HG03378 (cell line): ENCODE measurements at regions not wholly inside any gene's neighbourhood (a gene's known extent, or its start where the extent isn't known, plus 50 kb on each side); places are given as distances from the start of the nearest gene placed in this dataset.

Experiments
- ATAC-seq: cut with Tn5 transposase; IDR thresholded peaks from one replicate; pipeline ENCODE4 v1.9.1; 2021; ENCODE audit warnings: mild to moderate bottlenecking, moderate library complexity; ENCODE audit not compliant: unreplicated experiment

DNA sequence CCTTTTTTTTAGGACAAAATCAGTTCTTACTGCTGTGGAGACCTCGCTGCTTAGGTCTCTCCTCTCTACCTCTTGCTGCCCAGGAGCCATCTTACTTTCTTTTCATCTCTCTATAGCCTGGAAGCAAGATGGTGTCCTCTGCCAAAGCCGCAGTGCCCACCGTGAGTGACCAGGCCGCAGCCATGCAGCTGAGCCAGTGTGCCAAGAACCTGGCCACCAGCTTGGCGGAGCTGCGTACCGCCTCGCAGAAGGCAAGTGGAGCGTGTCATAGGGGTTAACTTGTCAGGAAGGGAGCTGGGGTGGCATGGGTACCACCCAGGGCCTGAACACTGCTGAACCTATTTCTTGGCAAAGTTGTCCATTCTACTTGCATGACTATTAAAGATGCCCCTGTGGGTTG is 320.3 kb upstream of the TPM1 start:
- no peak for ATAC-seq

DNA sequence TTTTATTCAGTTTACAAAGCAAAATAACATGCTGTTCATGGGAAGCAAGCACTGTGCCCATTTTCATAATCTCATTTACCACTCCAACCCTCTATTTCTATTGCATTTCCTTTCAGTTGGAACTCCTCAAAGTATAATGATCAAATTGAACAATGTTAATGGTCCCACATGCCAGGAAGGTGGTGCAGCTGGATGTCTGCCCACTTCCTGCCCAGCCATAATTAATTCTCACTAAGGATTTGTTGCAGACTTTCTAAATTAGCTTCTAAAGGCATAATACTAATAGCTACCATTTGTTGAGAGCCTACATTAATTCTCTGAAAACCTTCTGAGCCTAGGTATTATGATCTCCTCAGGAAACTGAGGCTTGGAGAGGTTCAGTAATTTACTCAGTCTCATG is 316.1 kb upstream of the TPM1 start:
- no peak for ATAC-seq

GRCh38 chr15:62727501-62727900 is 315.0 kb upstream of the TPM1 start:
- ATAC-seq = no peak

GRCh38 chr15:62730825-62731224 is 311.7 kb upstream of the TPM1 start:
- no peak for ATAC-seq

DNA sequence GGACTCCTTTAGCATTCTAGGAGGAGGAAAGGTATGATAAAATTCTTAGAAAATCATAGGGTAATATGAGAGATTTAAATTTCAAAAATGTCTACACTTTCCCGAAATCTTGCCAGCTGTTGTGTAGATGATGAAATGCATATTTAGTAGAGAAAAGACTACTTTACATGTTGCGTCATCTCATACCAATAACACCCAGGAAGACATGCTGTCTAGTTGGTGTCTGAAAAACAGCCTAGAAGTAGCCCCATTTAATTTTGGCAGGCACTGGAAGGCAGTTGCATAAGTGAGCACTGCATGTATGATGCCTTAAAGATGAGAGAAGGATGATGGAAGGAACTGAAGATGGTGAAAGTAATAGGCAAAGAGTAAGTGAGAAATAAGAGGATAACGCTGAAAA is 310.5 kb upstream of the TPM1 start:
- no peak for ATAC-seq

DNA sequence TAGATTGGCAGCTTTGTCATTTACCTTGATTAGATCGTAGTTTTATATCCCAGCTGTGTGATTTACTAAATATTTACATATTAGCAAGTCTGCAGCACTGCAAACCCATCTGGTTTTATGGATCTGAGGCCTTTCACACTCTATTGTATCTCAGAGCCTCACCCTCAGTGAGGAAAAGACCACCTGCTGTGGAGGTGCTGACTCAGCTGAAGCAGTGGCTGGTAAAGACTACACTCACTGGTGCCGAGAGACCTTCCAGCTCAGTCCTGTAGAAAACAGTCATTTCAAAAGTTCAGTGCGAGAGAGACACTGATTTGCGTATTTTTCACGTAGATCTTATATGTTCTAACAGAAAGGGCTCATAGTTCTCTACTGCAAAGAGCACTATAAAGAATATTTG is 307.8 kb upstream of the TPM1 start:
- ATAC-seq = no peak

DNA sequence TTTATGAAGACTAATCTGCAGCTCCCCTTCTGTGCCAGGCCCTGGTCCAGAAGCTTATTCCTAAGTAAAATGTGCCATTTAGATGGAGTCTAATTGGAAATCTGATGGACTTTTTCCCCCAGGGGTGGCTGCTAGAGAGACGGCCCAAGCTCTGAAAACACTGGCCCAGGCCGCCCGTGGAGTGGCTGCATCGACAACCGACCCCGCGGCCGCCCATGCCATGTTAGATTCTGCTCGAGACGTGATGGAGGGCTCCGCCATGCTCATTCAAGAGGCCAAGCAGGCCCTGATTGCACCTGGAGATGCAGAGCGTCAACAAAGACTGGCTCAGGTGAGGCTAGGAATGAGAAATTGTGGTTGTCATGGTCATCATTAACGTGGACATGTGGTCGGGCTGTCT is 305.8 kb upstream of the TPM1 start:
- ATAC-seq = no peak

GRCh38 chr15:62737551-62737950 is 305.0 kb upstream of the TPM1 start:
- ATAC-seq = no peak

DNA sequence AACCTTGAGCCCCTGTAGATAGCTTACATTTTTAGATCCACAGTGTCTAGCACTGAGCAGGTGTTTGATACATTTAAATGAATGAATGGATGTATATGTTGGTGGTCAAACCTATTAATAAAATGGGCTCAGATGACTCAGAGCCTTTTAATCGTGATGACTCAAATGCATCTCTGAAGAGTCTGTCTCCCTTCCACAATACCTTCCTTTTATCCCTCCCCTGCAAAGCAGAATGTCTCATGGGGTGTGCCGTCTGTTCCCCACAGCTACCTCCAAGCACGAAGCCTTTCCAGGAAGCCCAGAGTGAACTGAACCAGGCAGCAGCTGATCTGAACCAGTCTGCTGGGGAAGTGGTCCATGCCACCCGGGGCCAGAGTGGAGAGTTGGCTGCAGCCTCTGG is 303.5 kb upstream of the TPM1 start:
- ATAC-seq = no peak

DNA sequence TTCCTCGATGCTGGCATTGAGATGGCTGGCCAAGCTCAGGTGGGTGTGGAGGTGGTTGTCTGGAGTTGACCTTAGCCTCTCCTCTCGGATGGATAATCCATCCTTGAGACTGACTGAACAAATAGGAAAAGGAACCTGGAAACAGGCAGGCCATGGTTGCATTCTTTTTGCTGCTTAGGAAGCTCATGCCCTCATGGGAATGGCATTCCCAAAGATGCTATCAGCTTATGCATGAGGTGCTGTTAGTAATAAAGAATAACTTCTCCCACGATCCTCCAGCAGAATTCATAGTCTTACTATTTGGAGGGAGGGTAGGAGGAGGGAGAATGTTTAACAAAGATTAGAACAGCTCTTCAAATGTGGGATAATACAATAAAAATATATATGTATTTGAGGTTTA is 303.0 kb upstream of the TPM1 start:
- ATAC-seq = no peak

DNA sequence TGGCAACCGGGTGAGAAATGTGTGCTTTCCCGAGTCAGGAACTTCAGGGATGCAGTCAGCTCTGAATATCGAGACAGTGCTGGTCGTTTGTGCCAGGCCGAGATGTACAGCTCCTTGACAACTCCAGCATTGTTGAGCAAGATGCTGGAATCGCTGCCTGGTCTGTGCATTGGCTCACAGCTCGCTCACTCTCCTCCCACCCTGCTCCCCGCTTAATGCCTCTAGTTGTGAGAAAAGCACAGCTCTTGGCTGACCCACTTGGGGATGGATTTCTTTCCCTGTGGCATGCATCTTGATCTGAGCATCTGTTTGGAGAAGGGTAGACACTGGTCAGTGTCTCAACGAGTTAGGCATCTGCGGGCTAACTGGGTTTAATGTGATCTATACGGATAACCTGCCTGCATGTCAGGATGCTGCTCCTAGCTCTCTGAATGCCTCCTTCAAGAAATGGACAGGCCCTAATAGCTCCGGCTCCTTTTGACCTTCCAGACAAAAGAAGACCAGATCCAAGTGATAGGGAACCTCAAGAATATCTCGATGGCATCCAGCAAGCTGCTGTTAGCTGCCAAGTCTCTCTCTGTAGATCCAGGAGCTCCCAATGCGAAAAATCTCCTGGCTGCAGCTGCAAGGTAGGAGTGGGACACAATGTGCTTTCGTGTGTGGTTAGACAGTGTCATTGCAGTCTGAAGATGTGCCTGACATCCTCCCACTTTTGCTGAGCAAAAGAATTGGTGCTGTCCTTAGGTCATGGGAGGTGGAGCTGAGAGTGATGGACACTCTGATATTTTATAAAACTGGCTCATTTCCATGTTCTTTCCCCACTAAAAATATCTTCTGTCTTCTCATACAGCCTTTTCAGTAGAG is 302.2 kb upstream of the TPM1 start:
- no peak for ATAC-seq

DNA sequence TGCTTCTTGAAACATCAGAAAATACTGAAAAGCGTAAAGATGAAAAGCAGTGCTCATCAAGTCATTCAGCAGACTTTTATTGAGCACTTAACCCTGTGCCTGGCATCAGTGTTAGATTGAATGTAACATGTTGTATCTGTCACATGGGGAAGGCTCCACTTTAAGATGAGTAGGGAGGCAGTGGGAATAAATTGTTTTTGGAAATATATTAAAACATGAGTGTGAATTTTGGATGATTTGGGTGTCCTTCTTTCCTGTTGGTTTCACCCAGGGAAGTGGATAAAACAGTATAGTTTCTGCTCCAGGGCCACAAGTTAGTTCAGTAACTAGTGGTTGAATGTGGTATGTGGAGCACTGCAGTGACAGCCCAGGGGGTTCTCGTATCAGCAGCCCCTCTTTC is 301.4 kb upstream of the TPM1 start:
- no peak for ATAC-seq

DNA sequence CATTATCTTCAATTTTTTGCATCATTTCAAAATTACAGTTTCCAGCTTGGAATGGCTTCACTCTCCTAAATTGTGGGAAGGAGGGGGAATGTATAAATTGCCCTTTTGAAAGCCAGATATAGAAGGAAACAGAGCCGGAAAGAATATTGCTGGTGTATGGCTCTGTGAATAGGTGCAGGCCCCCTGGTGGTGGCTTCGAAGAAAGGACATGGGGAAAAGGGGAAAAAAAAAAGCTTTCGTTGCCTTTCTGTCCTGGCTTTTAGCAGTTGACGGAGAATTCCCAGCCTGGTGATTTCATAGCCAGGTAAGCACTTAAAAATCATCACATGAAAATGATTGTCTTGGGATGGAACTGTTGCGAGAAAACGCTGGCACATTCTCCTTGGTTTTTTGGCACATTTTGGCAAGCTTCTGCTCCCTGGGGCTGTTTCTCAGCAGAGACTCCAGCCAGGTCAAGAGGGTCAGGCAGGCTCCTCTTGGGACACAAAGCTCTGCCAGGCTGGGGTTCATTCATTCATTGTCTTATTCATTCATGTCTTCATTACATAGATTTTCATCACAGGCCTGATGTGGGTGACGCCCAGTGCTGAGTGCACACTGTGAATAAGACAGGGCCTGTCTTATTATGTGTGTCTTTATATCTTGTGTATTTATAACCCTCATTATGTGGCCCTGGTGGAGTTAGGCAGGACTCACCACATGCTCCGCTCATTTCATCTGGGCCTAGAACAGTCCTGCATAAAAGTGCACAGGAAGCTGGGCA is 300.0 kb upstream of the TPM1 start:
- no peak for ATAC-seq

- no peak for ATAC-seq
Observed at GRCh38 chr15:62745621-62746225, 296.8 kb upstream of the TPM1 start.

- no peak for ATAC-seq
Observed at GRCh38 chr15:62748196-62748595, 294.4 kb upstream of the TPM1 start.

GRCh38 chr15:62749036-62749815 is 293.3 kb upstream of the TPM1 start:
- ATAC-seq = no peak

GRCh38 chr15:62750471-62750870 is 292.1 kb upstream of the TPM1 start:
- ATAC-seq = no peak

DNA sequence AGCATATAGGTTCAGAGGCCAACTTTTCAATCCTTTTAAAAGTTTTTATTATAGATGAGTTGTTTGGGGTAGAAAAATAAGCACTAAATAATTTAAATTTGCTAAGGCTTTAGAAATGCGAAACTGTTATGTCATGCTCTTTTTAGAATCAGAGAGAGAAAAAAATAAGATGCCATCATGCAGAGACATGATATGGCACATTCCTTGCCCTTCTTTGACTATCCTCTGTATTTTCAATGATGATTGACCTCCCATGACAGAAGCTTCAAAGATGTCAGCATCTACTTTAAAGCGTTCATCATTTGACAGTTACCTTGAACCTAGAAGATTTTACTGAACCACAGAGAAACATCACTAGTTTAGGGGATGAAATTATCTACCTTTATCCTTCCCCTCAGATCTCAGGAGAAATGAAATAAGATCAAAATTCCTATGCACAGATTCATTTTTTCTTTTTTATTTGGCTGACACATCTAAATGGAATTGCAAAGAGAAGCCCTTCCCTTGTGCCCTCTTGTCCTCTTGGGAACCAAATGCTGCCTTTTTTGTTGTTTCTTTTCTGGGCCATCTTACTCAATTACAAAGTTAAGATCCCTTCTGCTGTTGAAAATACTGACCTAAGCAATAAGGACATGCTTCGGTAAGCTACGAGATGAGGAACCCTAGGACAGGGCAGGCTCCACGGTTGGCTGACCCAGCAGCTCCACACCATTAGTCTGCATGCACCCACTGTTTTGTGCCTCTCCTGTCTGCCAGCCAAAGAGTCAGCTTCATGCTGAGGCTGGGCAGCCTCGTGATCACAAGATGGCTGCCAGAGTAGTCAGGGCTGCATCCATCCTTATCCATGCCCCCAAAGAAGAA is 289.7 kb upstream of the TPM1 start:
- ATAC-seq = no peak

DNA sequence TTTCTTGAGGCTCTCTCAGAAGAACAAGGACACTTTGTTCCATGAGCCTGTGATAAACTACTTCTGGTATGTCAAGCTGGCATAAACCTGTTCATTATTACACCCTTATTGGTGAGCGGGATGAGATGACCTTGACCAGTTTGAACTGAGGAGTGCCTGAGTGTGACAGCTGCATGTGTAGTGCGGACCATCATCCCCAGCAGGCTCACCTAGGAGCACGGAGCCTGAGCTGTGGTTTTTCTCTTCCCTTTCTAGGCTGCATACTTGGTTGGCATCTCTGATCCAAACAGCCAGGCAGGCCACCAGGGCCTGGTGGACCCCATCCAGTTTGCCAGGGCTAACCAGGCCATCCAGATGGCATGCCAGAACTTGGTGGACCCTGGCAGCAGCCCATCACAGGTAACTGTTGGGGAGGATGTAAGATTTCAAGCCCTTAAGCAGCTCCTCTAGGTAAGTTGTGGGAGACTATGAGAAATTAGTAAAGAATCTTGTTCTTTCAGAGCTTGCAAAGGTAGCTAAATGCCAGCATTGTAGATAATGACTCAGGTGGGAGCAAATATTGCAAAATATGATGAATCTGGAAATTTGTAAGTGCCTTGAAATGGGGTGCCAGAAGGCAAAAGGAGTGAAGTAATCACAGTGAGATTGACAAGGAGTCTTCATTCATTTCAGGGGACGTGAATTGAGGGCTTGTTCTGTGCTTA is 288.9 kb upstream of the TPM1 start:
- ATAC-seq = no peak
